ENCODE measurements at regions not wholly inside any gene's neighbourhood (a gene's known extent, or its start where the extent isn't known, plus 50 kb on each side); places are given as distances from the start of the nearest gene placed in this dataset.

DNA sequence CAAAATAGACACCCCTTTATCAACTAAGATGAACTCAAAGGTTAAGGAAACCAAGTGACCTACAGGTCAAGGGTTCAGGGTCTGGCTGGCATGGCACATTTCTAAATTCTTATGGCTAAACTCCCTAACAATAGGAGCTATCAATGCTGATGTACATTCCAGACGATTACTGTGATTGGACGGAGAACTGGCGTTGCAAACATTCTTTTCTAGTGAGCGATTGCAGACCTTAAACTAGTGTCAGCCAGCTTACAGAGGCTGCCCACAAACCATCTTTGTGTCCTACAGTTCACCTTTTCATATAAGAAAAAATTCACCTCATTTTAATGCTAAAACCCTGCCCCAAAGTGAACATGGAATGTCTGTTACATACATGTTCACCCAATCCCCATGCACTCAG lies 382.9 kb downstream of the MAT2B start:
- no peaks in the 10 kb centered on the region for H3F3A ChIP-seq (ENCODE audit: insufficient read depth, low read length, poor library complexity, severe bottlenecking)
- H3K27ac ChIP-seq (ENCODE audit: low read length): no peak overlapping the region
- H3K4me2 ChIP-seq (ENCODE audit: low read length): no peak overlapping the region
- no peak overlapping the region for H3K9ac ChIP-seq (ENCODE audit: low read length)
- no peaks in the 10 kb centered on the region for H4K20me1 ChIP-seq (ENCODE audit: insufficient read depth)
- no peaks in the 10 kb centered on the region for H3K27me3 ChIP-seq (ENCODE audit: insufficient read depth, low read depth, low read length)
- no peaks in the 10 kb centered on the region for H3K9me3 ChIP-seq (ENCODE audit: low read length)
- TF ChIP-seq, protein P1, sequence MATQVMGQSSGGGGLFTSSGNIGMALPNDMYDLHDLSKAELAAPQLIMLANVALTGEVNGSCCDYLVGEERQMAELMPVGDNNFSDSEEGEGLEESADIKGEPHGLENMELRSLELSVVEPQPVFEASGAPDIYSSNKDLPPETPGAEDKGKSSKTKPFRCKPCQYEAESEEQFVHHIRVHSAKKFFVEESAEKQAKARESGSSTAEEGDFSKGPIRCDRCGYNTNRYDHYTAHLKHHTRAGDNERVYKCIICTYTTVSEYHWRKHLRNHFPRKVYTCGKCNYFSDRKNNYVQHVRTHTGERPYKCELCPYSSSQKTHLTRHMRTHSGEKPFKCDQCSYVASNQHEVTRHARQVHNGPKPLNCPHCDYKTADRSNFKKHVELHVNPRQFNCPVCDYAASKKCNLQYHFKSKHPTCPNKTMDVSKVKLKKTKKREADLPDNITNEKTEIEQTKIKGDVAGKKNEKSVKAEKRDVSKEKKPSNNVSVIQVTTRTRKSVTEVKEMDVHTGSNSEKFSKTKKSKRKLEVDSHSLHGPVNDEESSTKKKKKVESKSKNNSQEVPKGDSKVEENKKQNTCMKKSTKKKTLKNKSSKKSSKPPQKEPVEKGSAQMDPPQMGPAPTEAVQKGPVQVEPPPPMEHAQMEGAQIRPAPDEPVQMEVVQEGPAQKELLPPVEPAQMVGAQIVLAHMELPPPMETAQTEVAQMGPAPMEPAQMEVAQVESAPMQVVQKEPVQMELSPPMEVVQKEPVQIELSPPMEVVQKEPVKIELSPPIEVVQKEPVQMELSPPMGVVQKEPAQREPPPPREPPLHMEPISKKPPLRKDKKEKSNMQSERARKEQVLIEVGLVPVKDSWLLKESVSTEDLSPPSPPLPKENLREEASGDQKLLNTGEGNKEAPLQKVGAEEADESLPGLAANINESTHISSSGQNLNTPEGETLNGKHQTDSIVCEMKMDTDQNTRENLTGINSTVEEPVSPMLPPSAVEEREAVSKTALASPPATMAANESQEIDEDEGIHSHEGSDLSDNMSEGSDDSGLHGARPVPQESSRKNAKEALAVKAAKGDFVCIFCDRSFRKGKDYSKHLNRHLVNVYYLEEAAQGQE (IDR thresholded peaks at IDR 0.05; ENCODE audit: borderline replicate concordance): no peak
- TF ChIP-seq TAF1 (IDR thresholded peaks at IDR 0.05; ENCODE audit: low read depth) (no peak), RAD21 (conservative IDR thresholded peaks at IDR 0.05) (no peak)
- no peaks in the 10 kb centered on the region for H3K36me3 ChIP-seq (ENCODE audit: insufficient read depth, low read length)
- H3K79me2 ChIP-seq (replicated peaks; ENCODE audit: insufficient read depth, low read length): no peaks in the 10 kb centered on the region
- no peak overlapping the region for H2AFZ ChIP-seq (ENCODE audit: low read depth, low read length)
- H3K9me2 ChIP-seq (ENCODE audit: insufficient read depth, low read length): no peaks in the 10 kb centered on the region
- no peak overlapping the region for H3K4me3 ChIP-seq (ENCODE audit: low read length)

DNA sequence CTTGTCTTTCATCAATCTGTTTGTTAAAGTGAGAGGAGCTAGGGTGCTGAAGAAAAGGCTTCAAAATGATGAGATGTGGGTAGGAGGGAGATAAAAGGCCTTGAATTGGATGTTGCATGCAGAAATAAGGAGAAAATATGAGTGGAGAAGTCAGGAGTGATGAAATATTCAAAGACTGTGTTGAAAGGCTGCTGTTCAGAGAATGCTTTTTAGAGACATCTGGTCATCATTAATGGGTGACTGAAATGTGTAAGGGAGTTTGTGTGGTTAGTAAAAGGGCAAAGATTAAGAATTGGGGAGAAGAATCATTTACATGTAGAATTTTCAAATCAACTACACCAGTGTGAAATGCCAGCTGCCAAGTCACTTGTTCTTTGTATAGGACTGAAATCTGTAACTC lies 383.9 kb downstream of the MAT2B start:
- H3K4me3 ChIP-seq (ENCODE audit: low read length): no peak overlapping the region
- H4K20me1 ChIP-seq (ENCODE audit: insufficient read depth): no peaks in the 10 kb centered on the region
- no peaks in the 10 kb centered on the region for H3K9me2 ChIP-seq (ENCODE audit: insufficient read depth, low read length)
- no peak overlapping the region for H3K27ac ChIP-seq (ENCODE audit: low read length)
- H3K4me2 ChIP-seq (ENCODE audit: low read length): no peak overlapping the region
- TF ChIP-seq EZH2 (IDR thresholded peaks at IDR 0.05; ENCODE audit: borderline replicate concordance, insufficient read depth, low read length, poor library complexity, severe bottlenecking) (no peak), RAD21 (conservative IDR thresholded peaks at IDR 0.05) (no peak), EP300 (conservative IDR thresholded peaks at IDR 0.05; ENCODE audit: poor library complexity, severe bottlenecking) (no peak), SMC3 (conservative IDR thresholded peaks at IDR 0.05; ENCODE audit: poor library complexity) (no peak), MXI1 (conservative IDR thresholded peaks at IDR 0.05; ENCODE audit: poor library complexity, severe bottlenecking) (no peak), POLR2AphosphoS5 (IDR thresholded peaks at IDR 0.05) (no peak)
- TF ChIP-seq, protein P1 (IDR thresholded peaks at IDR 0.05; ENCODE audit: borderline replicate concordance): no peak
- H3K79me2 ChIP-seq (replicated peaks; ENCODE audit: insufficient read depth, low read length): no peaks in the 10 kb centered on the region
- H2AFZ ChIP-seq (ENCODE audit: low read depth, low read length): no peak overlapping the region
- no peaks in the 10 kb centered on the region for H3K36me3 ChIP-seq (ENCODE audit: insufficient read depth, low read length)
- no peaks in the 10 kb centered on the region for H3F3A ChIP-seq (ENCODE audit: insufficient read depth, low read length, poor library complexity, severe bottlenecking)
- no peaks in the 10 kb centered on the region for H3K27me3 ChIP-seq (ENCODE audit: insufficient read depth, low read depth, low read length)
- H3K9ac ChIP-seq (ENCODE audit: low read length): no peak overlapping the region
- no peaks in the 10 kb centered on the region for H3K9me3 ChIP-seq (ENCODE audit: low read length)
